HG03280 (cell line): ENCODE measurements at regions not wholly inside any gene's neighbourhood (a gene's known extent, or its start where the extent isn't known, plus 50 kb on each side); places are given as distances from the start of the nearest gene placed in this dataset.

Source experiments
- ATAC-seq: cut with Tn5 transposase; IDR thresholded peaks from one replicate; pipeline ENCODE4 v1.9.1; 2021; ENCODE audit warnings: mild to moderate bottlenecking, moderate library complexity; ENCODE audit not compliant: unreplicated experiment

GRCh38 chrX:68998716-68999115 lies 166.5 kb downstream of the PJA1 start:
- ATAC-seq, result no peak

- ATAC-seq, result no peak
Observed at GRCh38 chrX:68997911-68998310, 167.3 kb downstream of the PJA1 start.

GRCh38 chrX:68997511-68997910 lies 167.7 kb downstream of the PJA1 start:
- ATAC-seq, result no peak

- ATAC-seq, result no peak
Observed at GRCh38 chrX:68995780-68996551, 167.1 kb downstream of the EFNB1 start.

- no peak for ATAC-seq
Observed at GRCh38 chrX:68995386-68995779, 166.6 kb downstream of the EFNB1 start.

GRCh38 chrX:68994891-68995255 lies 166.1 kb downstream of the EFNB1 start:
- no peak for ATAC-seq

- ATAC-seq, result no peak
Observed at GRCh38 chrX:68994135-68994890, 165.5 kb downstream of the EFNB1 start.

GRCh38 chrX:68992821-68993397 lies 164.1 kb downstream of the EFNB1 start:
- ATAC-seq, result no peak

- no peak for ATAC-seq
Observed at GRCh38 chrX:68991691-68992345, 163.0 kb downstream of the EFNB1 start.

GRCh38 chrX:68990948-68991347 lies 162.1 kb downstream of the EFNB1 start:
- ATAC-seq, result no peak

GRCh38 chrX:68989865-68990606 lies 161.2 kb downstream of the EFNB1 start:
- ATAC-seq, result no peak

- no peak for ATAC-seq
Observed at GRCh38 chrX:68989456-68989855, 160.6 kb downstream of the EFNB1 start.

- ATAC-seq, result no peak
Observed at GRCh38 chrX:68988865-68989264, 160.0 kb downstream of the EFNB1 start.

- no peak for ATAC-seq
Observed at GRCh38 chrX:68985135-68985755, 156.4 kb downstream of the EFNB1 start.

- ATAC-seq, result no peak
Observed at GRCh38 chrX:68983004-68983857, 154.4 kb downstream of the EFNB1 start.

- no peak for ATAC-seq
Observed at GRCh38 chrX:68982476-68982875, 153.7 kb downstream of the EFNB1 start.

- ATAC-seq, result no peak
Observed at GRCh38 chrX:68980906-68981616, 152.2 kb downstream of the EFNB1 start.

GRCh38 chrX:68978655-68979054 lies 149.8 kb downstream of the EFNB1 start:
- ATAC-seq, result no peak

GRCh38 chrX:68978255-68978654 lies 149.4 kb downstream of the EFNB1 start:
- ATAC-seq, result no peak
